GM12891 (cell line): ENCODE measurements at regions not wholly inside any gene's neighbourhood (a gene's known extent, or its start where the extent isn't known, plus 50 kb on each side); places are given as distances from the start of the nearest gene placed in this dataset.

Experiments
- PAX5 ChIP-seq: IDR thresholded peaks from 2 replicates; pipeline ENCODE4 v1.6.1; 2011; ENCODE audit warnings: low read length, moderate library complexity, mild to moderate bottlenecking; ENCODE audit not compliant: insufficient read depth, severe bottlenecking
- POLR2A ChIP-seq: IDR thresholded peaks from 2 replicates; pipeline ENCODE4 v1.6.1; 2011; ENCODE audit warnings: low read depth, low read length, control low read depth
- POLR2AphosphoS5 ChIP-seq: IDR thresholded peaks from 2 replicates; pipeline ENCODE4 v1.6.1; 2011; ENCODE audit warnings: low read depth, low read length, control low read depth
- SPI1 ChIP-seq: IDR thresholded peaks from 2 replicates; pipeline ENCODE4 v1.6.1; 2011; ENCODE audit warnings: low read depth, low read length, control low read depth
- TAF1 ChIP-seq: IDR thresholded peaks from 2 replicates; pipeline ENCODE4 v1.6.1; 2011; ENCODE audit warnings: low read depth, low read length, control low read depth

GRCh38 chr6:139472351-139473015 is 98.0 kb upstream of the CITED2 start:
- TF ChIP-seq POLR2AphosphoS5 (no peak), POLR2A (no peak), SPI1 (no peak), TAF1 (no peak), PAX5 (no peak)
